T-helper 1 cell treated with Interleukin-12 subunit alpha and Interleukin-12 subunit beta and Interleukin-4 antibody, amounts not matched to agents 30 ng/mL and 1 ng/mL, for 36 hours (primary cell): ENCODE measurements at regions not wholly inside any gene's neighbourhood (a gene's known extent, or its start where the extent isn't known, plus 50 kb on each side); places are given as distances from the start of the nearest gene placed in this dataset.

ENCODE experiments used
- intact Hi-C: fragments of 100-400 bp; cut with micrococcal nuclease; formaldehyde crosslinking; loops from one replicate; pipeline ENCODE4 v1.15.1; 2024

GRCh38 chr1:209051570-209051969, 531.9 kb upstream of the CAMK1G start:
- intact Hi-C loops, result no loop called here

GRCh38 chr1:209053587-209053986, 529.9 kb upstream of the CAMK1G start:
- intact Hi-C loops, result no loop called here

- intact Hi-C loops, result no loop called here
Measured at GRCh38 chr1:209057083-209057482, 526.4 kb upstream of the CAMK1G start.

GRCh38 chr1:209057901-209058300, 525.6 kb upstream of the CAMK1G start:
- intact Hi-C loops, result no loop called here

GRCh38 chr1:209059376-209059775, 524.1 kb upstream of the CAMK1G start:
- intact Hi-C loops, result no loop called here

GRCh38 chr1:209059981-209060380, 523.5 kb upstream of the CAMK1G start:
- intact Hi-C loops, result no loop called here

GRCh38 chr1:209062081-209062620, 521.4 kb upstream of the CAMK1G start:
- intact Hi-C loops, result no loop called here

GRCh38 chr1:209062863-209063262, 520.7 kb upstream of the CAMK1G start:
- intact Hi-C loops, result no loop called here

GRCh38 chr1:209063767-209064659, 519.5 kb upstream of the CAMK1G start:
- intact Hi-C loops, result no loop called here

- intact Hi-C loops, result no loop called here
Measured at GRCh38 chr1:209064850-209065706, 518.4 kb upstream of the CAMK1G start.

GRCh38 chr1:209072481-209072880, 511.0 kb upstream of the CAMK1G start:
- intact Hi-C loops, result no loop called here

GRCh38 chr1:209073879-209074278, 509.6 kb upstream of the CAMK1G start:
- intact Hi-C loops, result no loop called here

- intact Hi-C loops, result no loop called here
Measured at GRCh38 chr1:209074575-209075250, 508.8 kb upstream of the CAMK1G start.

GRCh38 chr1:209076688-209077087, 506.8 kb upstream of the CAMK1G start:
- intact Hi-C loops, result no loop called here

GRCh38 chr1:209080170-209080781, 503.2 kb upstream of the CAMK1G start:
- intact Hi-C loops, result no loop called here

GRCh38 chr1:209086486-209087192, 496.9 kb upstream of the CAMK1G start:
- intact Hi-C loops, result no loop called here

- intact Hi-C loops, result no loop called here
Measured at GRCh38 chr1:209094384-209094783, 489.1 kb upstream of the CAMK1G start.

- intact Hi-C loops, result no loop called here
Measured at GRCh38 chr1:209095627-209096595, 487.6 kb upstream of the CAMK1G start.

GRCh38 chr1:209100460-209100859, 483.1 kb upstream of the CAMK1G start:
- intact Hi-C loops, result no loop called here
